ENCODE measurements at regions not wholly inside any gene's neighbourhood (a gene's known extent, or its start where the extent isn't known, plus 50 kb on each side); places are given as distances from the start of the nearest gene placed in this dataset.

DNA sequence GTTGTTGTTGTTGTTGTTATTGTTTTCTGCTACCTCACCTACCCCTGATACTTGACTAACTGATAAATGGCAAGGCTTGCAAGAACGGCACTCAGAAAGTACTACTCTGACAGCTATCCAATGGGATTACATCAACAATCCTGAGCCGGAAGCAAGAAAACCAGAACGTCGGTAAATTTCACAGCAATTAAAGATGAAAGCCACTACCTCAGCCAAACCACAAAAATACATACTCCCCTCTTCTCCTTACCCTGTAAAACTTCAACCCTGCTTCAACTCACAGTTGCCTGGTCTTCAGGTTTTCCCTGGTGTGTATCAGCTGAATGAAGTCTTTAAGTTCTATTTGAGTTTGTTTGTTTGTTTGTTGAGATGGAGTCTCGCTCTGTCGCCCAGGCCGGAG lies 293.7 kb upstream of the RND3 start:
- TF ChIP-seq, protein P1, sequence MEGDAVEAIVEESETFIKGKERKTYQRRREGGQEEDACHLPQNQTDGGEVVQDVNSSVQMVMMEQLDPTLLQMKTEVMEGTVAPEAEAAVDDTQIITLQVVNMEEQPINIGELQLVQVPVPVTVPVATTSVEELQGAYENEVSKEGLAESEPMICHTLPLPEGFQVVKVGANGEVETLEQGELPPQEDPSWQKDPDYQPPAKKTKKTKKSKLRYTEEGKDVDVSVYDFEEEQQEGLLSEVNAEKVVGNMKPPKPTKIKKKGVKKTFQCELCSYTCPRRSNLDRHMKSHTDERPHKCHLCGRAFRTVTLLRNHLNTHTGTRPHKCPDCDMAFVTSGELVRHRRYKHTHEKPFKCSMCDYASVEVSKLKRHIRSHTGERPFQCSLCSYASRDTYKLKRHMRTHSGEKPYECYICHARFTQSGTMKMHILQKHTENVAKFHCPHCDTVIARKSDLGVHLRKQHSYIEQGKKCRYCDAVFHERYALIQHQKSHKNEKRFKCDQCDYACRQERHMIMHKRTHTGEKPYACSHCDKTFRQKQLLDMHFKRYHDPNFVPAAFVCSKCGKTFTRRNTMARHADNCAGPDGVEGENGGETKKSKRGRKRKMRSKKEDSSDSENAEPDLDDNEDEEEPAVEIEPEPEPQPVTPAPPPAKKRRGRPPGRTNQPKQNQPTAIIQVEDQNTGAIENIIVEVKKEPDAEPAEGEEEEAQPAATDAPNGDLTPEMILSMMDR (IDR thresholded peaks at IDR 0.05; ENCODE audit: low read depth, low read length, missing control alignments): no peak
- H3K4me3 ChIP-seq (ENCODE audit: low read depth, low read length): no peak overlapping the region
- no peak for DNase-seq (ENCODE audit: low read depth)

DNA sequence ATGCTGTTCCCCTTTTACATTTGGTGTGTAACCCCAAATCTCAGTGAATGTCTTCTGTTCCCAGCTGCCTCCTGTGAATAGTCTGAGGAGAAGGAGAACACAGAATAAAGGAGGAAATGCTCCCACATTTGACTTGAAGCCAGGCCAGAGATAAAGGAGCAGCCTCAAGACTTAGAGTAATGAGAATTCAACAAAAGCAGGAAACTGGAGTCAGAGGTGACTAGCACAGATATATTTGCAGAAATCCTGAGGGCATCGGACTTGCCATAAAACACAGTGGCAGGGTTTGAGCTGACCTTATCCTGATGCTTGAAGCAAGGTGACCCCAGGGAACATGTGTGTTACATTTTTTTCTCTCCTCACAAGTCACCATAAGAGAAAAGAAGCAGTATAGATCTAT lies 291.4 kb upstream of the RND3 start:
- TF ChIP-seq, protein P1 (IDR thresholded peaks at IDR 0.05; ENCODE audit: low read depth, low read length, missing control alignments): no peak
- H3K4me3 ChIP-seq (ENCODE audit: low read depth, low read length): no peak overlapping the region
- no peak for DNase-seq (ENCODE audit: low read depth)

DNA sequence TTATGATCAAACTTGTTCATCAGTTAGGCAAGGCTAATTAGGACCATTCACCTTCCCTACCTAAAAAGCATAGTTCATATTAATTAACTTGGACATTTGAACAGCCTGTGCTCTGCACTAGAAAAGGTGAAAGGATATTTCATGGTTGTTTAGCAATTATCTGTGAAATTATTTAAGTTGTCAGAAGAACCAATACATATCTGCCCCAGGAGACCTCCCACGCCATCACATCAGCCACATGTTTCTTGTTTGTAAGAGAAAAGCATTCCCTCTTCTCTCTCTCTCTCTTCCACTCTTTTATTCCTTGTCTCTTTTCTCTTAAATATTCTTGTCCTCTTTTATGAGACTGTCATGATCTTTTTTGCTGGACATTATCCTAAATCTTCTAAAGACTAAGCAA lies 282.0 kb upstream of the RND3 start:
- no peak overlapping the region for H3K4me3 ChIP-seq (ENCODE audit: low read depth, low read length)
- TF ChIP-seq, protein P1 (IDR thresholded peaks at IDR 0.05; ENCODE audit: low read depth, low read length, missing control alignments): no peak
- no peak for DNase-seq (ENCODE audit: low read depth)

DNA sequence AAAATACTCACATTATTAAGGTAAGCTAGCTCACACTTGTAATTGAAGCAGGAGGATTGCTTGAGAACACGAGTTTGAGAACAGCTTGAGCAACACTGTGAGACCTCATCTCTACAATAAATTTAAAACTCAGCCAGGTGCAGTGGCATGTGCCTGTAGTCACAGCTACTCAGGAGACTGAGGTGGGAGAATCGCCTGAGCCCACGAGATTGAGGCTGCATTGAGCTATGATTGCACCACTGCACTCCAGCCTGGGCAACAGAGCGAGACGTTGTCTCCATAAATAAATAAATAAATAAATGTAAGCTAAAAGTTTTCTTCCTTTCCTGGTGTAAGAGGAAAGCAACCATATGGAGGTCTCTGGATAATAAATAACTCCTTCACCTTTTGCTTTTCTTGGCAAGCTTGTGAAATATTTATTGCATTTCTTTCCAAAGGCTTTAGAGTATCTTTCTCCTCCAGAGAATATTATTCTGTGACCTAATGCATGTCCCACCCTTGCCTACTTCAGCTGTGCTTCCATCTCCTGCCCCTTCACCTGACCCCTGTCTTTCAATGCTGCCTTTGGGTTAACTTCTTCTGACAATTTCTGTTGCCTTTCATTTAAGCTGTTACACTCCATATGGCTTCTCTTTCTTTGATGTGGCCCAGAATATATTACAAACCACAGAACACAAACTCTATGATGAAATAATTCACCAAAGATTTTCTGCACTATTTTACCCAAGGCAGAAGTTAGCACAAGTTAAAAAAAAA lies 280.7 kb upstream of the RND3 start:
- no peak overlapping the region for H3K4me3 ChIP-seq (ENCODE audit: low read depth, low read length)
- TF ChIP-seq, protein P1 (IDR thresholded peaks at IDR 0.05; ENCODE audit: low read depth, low read length, missing control alignments): no peak
- no peak for DNase-seq (ENCODE audit: low read depth)

DNA sequence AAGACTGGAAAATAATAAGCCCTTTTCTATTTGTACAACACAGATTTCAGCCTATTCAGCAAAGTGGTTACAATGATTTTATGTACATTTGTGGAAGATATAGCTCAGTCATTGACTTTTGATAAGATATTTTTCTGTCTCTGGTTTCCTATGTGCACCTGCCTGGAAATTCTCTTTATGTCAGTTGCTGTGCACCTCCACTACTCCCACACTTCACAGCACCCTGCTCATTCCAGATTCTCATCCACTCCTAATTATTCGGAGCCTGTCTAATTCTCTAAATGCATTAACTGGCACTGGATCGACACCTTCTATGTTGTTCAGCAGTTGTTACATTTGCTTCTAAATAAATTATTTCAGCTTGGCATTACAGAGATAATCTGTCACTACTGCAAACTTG lies 275.1 kb upstream of the RND3 start:
- no peak overlapping the region for H3K4me3 ChIP-seq (ENCODE audit: low read depth, low read length)
- DNase-seq (ENCODE audit: low read depth): no peak
- TF ChIP-seq, protein P1 (IDR thresholded peaks at IDR 0.05; ENCODE audit: low read depth, low read length, missing control alignments): no peak

DNA sequence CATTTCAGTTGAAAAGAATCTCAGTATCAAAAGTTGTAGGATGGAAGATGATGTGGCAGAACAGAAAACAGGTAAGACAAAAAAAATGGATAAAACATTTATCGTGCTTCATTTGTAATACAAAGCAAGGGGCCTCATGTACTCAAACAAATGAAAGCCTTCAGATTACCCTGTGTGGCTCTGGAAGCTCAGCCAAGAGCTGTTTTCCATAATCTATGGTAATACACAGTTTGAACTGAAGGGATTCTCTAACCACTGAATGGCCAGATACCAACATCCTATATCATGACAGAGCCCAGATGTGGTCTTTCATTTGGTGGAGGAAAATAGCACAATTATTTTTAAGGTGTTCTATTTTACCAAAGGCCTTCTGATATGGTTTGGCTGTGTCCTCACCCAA lies 272.1 kb upstream of the RND3 start:
- no peak for DNase-seq (ENCODE audit: low read depth)
- H3K4me3 ChIP-seq (ENCODE audit: low read depth, low read length): no peak overlapping the region

More for the DNA sequence above, 272.1 kb upstream of the RND3 start:
- TF ChIP-seq, protein P1 (IDR thresholded peaks at IDR 0.05; ENCODE audit: low read depth, low read length, missing control alignments): no peak

All from GM12864 (cell line).